HG03045 (cell line): ENCODE measurements at regions not wholly inside any gene's neighbourhood (a gene's known extent, or its start where the extent isn't known, plus 50 kb on each side); places are given as distances from the start of the nearest gene placed in this dataset.
"Not testable (repeated sequence)": the region's sequence is repeated elsewhere in the genome, so short reads cannot be mapped to it uniquely, and the experiment has no call there.

Experiments used
- ATAC-seq: cut with Tn5 transposase; IDR thresholded peaks from one replicate; pipeline ENCODE4 v1.9.1; 2021; ENCODE audit warnings: mild to moderate bottlenecking, moderate library complexity; ENCODE audit not compliant: unreplicated experiment

DNA sequence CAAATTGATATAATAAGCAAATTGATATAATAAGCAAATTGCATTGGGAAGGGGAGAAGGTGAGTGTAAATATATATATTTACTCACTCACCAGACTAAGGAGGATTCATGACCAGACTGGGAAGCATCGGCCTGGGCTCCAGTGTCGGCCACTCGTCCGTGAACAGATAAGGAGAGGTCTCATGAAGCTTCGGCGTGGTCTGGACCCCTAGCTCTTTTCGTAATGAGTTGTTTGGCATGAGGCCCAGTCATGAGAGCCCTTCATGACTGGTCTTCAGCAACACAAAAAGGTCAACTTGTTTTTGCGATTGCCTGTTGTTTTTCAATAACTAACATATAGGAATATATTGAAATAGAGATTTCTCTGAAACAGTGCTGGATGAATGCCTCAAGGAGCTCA, 222.9 kb upstream of the KCNK2 start:
- ATAC-seq: no peak

DNA sequence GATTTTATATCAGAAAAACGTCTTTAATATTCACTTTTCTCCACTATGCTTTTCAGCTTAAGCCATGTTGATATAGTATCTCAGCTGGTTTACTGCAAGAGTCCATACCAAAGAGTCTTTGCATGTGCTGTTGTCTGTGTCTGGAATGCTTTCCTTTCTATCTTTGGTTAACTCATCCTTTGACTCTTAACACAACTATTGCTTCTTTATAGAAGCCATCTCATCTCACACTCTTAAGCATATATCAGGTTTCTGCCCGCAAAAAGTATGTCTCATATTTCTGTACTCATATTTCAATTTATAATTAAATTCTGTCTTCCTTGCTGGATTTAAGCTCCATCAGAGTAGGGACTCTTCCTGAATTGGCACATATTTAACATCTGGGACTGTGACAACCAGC, 220.9 kb upstream of the KCNK2 start:
- no peak for ATAC-seq

DNA sequence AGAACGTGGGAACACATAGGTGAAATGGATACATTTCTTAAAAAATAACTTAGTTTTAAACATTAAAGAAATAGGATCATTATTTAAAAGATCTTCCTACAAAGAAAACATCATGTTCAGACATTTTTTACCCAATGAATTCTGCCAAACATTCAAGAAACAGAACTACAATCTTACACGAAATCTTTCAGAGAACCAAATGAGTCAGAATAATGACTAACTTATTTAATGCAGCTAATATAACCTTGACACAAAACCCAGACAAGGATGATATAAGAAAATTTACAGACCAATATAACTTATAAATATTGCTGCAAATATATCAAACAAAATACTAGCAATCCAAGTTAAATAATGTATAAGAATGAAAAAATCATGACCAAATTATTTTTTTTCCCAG, 220.1 kb upstream of the KCNK2 start:
- no peak for ATAC-seq

DNA sequence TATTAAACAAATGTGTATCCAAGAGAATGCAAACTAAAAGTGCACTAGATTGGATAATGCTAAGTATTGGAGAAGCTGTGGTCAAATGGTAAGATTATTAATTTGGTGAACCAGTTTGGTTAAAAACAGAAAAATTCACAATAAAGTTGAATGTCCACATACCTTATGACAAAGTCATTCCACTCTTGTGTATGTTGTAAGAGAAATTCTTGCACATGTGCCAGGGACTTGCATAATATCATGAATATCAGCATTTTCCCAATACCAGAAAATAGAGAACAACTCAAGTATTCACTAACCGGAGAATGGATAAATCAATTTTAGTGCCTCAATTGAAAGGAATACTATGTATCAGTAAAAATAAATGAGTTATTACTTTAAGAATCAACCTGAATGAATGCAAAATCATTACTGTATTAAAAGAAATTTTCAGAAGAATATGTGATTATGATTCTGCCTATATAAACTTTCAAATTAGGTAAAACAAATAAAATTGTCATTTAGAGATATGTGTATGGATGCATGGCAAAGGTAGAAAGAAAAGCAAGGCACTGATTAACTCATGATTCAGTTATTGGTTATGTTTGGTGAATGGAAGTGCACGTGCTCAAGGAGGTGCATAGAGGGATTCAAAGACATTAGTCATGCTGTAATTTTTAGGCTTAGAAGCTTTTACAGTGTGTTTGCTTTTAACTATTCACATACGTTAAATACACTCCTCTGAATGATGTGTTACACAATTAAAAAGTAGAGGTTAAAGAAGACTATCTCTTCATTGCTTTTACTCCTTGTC, 217.4 kb upstream of the KCNK2 start:
- ATAC-seq: no peak

DNA sequence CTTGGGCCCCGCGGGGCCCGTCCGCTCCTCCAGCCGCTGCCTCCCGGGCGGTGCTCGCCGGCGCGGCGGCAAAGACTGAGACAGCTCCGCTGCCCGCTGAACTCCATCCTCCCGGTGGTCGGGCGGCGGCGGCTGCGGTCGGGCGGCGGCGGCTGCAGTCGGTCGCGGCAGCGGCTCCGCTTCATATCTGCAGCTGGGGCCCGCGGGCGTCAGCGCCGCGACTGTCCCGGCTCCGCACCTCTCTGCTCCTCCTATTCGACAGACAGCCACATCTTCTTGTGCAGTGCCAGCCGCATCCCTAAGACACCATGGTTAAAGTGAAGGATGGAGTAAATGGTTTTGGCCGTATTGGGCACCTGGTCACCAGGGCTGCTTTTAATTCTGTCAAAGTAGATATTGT, 212.1 kb upstream of the KCNK2 start:
- ATAC-seq: not testable (repeated sequence)

DNA sequence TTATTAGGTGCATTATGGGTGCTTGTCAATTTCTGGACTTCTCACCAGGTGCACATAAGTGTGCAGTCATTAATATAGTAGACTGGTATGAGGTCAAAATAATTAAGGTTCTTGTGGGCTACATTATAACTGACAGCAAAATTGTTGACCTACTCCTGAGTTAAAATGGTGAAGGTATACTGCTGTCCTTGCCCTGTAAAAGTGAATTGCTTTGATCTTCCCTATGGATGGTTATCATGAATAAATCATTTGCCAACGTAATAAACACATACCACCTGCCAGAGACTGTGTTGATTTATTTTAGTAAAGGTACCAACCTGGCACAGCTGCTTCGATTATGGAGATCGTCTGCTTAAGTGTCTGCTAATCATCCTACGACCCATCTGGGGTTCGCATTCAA, 201.6 kb upstream of the KCNK2 start:
- ATAC-seq: no peak

DNA sequence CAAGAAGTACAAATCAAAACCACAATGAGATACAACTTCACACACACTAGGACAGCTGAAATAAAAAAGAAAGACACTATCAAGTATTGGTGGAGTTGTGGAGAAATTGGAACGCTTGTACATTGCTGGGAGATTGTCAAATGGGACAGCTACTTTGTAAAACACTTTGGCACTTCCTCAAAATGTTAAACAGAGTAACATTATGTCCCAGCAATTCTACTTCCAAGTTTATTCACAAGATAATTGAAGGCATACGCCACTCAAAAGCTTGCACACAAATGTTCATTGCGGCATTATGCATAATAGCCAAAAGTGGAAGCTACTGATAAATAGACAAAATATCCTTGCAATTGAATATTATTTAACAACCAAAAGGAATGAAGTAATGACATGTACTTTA, 199.9 kb upstream of the KCNK2 start:
- ATAC-seq: no peak

DNA sequence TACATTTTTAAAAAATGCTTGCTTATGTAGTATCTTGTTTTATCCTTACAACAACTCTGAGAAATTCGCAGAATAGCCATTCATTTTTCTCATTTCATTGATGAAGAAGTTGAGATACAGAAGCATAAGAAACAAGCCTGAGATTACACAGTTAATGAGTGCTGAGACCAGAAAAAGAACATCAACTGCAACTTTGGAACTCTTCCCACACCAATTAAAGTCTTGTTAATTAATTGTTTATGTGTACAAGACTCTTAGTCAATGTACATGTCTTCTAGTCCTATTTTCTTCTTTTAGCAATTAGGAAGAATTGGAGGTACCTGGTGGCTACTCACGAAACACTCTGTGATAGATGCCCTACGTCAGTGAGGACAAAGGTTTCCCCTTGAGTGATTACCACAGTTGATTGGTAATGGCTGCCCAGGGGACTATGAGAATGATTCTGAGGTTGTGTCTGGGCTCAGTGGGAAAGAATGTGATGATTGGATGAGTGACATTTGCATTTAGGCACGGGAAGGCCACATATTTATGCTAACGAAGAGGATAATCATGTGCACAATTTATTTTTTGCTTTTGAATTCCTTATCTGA, 187.4 kb upstream of the KCNK2 start:
- ATAC-seq: no peak

DNA sequence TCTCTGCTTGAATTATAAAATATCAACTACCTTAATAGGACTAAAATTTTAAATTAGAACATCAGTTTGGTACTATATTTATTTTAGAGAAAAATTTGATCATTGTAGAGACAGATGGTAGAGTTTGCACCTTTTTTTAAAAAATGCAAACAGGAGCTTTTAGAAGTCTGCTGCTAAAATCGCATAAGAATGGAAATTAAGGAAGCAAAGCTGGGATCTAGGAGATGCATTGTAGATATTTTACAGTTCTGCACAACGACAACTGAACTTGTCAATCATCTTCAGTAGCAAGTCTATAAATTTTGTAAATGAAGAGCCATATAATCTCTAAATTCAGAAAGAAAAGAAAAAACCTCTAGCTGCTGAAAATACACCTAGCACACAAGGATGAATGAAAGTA, 185.6 kb upstream of the KCNK2 start:
- ATAC-seq: no peak

DNA sequence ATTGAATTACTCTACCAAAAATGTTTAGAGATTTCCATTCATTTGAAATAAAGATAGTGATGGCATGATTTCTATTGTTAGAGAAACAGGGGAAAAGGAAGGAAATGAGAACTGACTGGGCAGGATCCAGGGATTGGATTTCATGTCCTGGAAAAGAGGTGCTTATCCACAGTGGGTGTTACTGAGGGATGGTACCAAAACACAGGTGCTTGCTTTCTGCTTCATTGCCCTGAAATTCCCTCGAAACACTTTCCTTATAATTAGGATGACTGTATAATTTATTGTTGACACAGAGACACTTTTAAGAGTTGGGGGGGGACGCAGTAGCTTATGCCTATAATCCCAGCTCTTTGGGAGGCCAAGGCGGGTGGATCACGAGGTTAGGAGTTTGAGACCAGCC, 185.0 kb upstream of the KCNK2 start:
- no peak for ATAC-seq

DNA sequence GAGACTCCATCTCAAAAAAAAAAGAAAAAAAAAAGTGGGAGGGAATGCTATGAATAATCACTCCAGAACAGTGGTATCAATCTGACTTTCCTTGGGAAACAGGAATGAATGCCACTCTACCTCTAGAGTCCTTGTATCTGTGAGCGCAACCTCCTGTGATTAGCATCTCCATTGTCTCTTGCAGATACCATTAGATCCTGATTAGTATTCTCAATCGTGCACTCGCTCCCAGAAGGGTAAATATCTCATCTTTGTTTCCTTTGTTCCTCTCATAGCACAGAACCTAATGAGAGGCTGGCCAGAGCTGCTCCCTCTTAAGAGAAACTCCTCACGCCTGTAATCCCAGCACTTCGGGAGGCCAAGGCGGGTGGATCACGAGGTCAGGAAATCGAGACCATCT, 184.4 kb upstream of the KCNK2 start:
- ATAC-seq: no peak

DNA sequence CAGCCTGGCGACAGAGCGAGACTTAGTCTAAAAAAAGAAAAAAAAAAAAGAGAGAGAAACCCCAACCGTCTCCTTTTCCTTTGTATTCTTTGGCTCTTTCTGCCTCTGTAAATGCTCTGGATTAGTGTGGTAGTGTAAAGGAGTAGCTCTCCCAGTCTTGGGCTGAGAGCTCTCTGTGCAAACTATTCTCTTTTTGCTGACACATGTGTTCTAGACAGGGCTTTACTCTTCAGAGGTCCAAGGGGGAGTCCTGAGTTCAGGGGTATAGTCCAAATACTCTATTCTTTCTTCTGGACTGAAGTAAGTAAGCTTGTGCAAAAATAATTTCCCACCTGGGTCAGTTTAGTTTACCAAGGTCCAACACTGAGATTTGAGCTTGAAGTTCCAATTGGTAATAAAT, 183.8 kb upstream of the KCNK2 start:
- no peak for ATAC-seq

DNA sequence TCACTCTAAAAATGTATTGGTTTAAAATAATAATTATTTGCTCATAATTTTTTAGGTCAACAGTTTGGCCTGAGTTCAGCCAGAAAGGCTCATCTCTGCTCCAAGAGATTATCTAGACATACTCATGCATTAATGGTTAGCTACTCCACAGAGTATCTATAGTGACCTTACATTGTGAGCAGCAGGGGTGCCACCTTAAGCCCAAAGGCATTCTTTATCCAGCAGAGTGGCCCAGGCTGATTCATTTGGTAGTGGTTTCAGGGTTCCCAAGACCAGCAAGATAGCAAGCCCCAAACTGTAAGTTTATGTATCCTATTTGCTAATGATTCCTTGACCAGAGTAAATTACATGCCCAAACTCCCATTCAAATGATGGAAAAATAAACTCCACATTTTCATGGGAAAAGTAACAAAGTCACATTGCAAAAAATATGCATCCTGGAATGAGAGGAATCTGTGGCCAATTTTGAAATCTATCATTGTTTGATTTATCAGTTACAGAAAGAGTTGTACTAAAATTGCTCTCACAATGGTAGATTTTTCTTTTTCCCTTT, 182.6 kb upstream of the KCNK2 start:
- no peak for ATAC-seq

DNA sequence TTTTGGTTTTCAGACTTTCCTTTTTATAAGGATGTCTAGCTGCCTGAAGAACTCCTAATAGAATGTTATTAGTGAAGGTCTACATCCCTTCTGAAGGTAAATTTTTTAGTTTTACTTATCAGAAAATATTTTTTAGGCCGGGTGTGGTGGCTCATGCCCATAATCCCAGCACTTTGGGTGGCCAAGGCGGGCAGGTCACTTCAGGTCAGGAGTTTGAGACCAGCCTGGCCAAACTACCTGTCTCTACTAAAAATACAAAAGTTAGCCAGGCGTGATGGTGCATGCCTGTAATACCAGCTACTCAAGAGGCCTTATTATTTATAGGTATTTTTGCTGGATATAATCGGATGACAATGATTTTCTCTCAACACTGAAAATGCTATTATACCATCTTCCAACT, 181.9 kb upstream of the KCNK2 start:
- ATAC-seq: no peak

DNA sequence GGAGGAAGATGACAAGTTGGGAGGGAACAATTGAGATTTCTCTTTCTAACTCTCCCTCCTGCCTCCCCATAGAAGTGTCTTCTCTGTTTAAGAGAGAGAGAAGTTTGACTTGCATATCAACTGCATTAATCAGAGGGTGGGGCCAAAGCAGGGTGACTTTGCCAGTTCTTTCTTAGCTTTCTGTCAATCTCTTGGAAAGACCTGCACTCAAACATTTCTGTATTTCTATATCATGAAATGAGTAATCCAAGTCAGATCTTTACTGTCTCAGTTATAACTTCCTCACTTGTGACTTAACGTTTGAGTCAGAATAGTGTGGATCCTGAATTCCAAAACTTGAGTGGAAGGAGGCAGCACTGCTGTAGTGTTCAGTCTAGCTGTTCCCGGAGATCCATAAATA, 180.8 kb upstream of the KCNK2 start:
- no peak for ATAC-seq

DNA sequence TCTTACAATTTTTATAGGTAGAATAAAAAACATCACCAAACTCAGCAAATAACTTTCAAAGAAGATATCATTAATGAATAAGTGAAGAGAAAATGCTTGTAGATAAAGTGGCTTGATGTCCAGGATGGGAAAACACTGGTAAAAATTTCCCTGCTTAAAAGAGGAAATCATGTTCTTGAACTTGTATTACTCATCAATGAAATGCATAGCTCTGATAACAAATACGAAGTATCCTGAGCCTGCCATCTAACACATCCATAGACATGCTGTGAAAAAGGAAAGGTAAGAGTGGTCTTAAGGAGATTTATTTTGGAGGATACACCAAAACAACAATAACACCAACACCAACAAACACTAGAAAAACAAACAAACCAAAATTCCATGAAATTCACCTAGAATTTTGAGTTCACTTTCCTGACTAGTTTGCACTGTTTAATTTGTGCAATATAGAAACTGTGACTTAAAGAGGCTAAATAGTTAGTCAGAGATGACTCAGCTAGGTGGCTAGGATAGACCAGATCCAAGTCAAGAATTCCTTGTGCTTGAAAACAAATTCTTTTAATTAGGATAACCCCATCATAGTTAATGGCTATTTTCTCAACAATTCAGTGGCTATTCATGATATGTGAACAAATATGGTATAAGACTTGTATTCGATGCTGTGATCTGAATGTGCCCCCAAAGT, 179.8 kb upstream of the KCNK2 start:
- ATAC-seq: no peak

DNA sequence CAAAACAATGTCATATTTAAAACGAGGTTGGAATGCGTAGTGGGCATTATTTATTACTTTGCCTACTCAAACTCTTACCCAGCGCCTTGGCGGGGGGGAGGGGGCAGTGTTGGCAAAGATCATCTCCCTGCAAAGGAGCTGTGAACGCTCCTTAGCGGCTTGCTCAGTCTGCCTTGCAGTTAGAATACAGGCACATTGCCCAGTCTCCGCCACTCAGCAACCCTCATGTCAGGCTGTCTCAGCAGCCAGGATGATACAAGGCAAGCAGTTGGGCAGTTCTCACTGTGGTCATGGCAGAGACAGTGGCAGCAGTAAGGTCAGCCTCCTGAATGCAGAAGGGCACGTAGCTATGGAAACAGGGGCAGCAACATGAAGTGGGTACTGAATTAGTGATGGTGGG, 170.4 kb upstream of the KCNK2 start:
- no peak for ATAC-seq

DNA sequence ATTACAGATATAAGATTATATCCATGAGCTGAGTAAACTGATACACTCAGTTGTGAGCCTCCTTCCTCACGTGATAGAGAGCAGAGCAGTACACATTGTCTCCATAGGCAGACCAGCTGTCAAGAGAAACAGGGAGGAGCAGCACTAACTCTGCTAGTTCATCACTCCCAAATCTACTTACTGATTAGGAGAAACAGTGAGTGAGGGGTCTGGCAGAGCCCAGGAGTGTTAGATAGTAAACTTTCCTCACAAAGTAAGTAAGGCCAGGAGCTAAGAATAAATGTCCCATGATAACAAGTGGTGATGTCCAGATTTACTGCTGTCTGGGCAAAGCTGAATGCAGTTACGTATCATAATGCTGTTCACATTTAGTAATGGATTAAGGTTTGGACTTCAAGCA, 168.6 kb upstream of the KCNK2 start:
- ATAC-seq: no peak

DNA sequence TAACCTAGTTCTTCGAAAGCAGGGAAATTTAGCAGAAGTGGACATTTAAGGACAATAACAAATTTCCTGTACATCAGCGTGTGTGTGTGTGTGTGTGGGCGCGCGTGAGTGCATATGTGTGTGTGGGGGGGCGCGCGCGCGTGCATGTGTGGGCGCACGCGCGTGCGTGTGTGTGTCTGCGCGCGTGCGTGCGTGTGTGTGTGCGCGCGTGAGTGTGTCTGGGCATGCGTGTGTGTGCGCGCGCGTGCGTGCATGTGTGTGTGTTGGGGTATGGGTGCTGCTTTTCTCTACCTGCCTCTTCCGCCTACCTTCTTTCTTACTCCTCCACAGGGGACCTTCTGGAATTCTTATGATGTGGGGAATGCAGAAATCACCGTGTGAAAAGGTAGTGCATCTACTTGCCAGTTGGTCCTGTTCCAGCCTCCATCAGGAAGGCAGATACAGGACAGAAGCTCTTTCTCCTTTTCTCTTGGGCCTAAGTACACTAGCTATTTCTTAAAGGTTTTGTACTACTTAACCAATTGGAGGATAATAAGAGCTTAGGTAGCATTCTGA, 165.4 kb upstream of the KCNK2 start:
- ATAC-seq: no peak

DNA sequence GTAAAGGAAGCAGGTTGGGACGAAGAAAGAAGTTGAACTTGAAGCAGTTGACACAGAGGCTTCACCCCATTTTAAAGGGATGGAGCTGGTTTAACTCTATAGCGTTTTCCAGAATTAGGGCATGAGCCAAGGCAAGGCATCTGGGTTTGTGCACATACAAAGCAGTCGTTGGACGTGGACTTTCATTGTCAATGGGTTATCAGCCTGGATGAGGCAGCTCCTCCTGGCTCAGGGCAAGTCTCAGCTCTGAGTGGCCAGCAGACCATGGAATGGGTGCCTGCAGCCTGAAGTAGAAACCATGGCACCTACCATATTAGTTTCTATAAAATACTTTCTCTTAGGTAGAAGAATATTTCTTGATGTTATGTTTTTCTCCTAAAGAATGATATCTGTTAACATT, 163.8 kb upstream of the KCNK2 start:
- no peak for ATAC-seq

DNA sequence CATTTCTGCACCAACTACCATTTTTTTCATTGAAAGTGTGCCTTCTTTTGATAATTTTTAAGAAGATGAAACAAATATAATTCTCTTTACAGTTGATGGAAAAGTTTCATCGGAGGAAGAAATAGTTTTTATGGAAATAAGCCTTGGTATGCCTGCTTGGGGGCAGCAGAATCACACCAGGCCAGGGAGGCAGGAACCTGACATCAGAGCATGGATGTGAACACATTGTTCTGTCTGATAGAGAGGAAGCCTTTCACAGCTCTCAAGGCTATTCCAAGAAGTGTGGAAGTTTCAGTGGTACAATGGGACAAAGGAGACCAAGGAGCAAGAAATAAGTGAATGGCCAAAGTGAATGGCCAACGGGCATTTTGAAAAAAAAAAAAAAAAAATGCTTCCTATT, 162.2 kb upstream of the KCNK2 start:
- no peak for ATAC-seq
